Dermis microvascular lymphatic vessel endothelial cell (primary cell): ENCODE measurements at regions not wholly inside any gene's neighbourhood (a gene's known extent, or its start where the extent isn't known, plus 50 kb on each side); places are given as distances from the start of the nearest gene placed in this dataset.
"Not testable (repeated sequence)": the region's sequence is repeated elsewhere in the genome, so short reads cannot be mapped to it uniquely, and the experiment has no call there.

Experiments used
- DNase-seq, 2 donors: peaks; one replicate each; pipeline versions ENCODE4 v3.0.0 to v3.0.0-alpha.2; 2010; ENCODE audit warnings: low read depth in 2 of 2

GRCh38 chr4:33722800-33723516 is 2521.4 kb downstream of the ARAP2 start:
- no peak for DNase-seq

DNA sequence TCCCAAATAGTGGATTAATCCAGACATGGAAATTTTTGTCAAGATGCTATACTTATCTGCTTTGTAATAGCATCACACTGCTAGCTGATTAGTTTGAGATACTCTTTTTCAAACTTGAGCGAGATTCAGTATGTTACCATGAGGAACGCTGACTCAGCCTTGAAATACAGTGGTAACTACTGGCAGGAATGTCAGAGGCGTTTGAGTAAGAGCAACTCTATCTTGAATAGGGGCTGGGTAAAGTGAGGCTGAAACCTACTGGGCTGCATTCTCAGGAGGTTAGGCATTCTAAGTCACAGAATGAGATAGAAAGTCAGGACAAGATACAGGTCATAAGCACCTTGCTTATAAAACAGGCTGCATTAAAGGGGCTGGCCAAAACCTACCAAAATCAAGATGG is 2519.6 kb downstream of the ARAP2 start:
- no peak for DNase-seq

DNA sequence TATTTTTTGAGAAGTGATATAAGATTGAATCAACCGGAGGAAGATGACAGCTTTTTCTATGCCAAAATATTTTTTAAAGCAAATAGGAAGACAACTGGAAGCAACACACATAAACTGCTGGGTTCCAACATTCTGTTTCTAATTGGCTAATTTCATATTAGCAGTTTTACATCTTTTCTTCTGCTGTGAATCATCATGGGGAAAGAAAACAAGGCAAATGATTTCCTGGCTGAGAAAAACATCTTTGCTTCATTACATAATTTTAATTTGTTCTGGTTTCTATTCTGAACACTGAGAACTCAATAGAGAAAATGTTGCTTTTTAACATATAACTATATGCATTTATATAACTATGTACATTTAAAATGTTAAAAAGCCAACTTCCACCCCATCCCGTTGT is 2518.5 kb downstream of the ARAP2 start:
- no peak for DNase-seq

- no peak for DNase-seq
Observed at GRCh38 chr4:33737726-33738125, 2506.6 kb downstream of the ARAP2 start.

DNA sequence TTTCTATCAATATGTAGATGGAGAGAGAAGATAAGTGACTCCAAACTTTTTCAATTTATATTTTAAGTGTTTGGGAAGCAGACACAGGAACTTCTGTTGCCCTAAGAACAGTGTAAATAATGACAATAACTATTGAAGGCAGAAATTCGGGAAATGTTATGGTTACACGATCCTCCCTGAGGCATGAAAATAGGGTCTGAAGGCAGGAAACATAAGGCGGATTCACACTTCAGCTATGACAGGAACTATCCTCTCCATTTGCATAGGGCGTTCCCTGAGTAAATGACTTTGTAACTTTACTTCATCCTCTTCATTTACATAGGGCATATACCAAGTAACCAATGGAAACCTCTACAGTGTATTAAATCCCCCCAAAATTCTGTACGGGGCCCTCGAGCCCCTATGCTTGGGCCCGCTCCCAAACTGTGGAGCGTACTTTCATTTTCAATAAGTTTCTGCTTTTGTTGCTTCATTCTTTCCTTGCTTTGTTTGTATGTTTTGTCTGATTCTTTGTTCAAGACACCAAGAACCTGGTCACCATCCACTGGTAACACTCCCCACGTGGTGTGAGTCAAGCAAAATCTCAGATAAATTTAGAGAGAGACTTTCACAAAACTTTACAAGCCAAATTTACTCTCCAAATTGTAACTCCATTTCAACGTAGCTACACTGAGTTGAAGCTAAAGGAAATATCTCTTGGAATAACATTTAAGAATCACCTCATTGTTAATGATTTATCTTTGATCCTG is 2504.3 kb downstream of the ARAP2 start:
- no peak for DNase-seq

GRCh38 chr4:33740871-33741270 is 2503.4 kb downstream of the ARAP2 start:
- DNase-seq = not testable (repeated sequence)

DNA sequence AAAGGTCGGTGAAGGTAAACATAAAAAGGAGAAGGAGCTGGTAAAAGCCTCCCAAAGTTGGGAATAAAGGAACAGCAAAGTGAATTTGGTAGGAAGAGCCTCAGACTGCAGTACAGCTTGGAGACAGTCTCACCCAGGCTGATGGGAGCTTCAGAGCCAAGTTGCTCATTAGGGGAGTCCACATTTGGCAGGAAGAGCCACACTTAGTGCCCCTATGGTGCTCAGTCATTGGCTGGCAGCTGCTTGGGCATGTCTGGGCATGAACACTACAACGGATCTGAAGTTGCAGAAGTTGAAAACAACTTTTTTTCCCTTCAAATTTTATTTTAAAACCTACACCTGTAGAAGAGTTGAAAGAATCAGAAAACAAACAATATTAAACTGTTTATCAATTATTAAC is 2497.3 kb downstream of the ARAP2 start:
- DNase-seq = no peak

- no peak for DNase-seq
Observed at GRCh38 chr4:33751050-33751449, 2493.3 kb downstream of the ARAP2 start.

GRCh38 chr4:33772582-33772981 is 2471.7 kb downstream of the ARAP2 start:
- no peak for DNase-seq

GRCh38 chr4:33780952-33781791 is 2463.1 kb downstream of the ARAP2 start:
- DNase-seq = no peak

GRCh38 chr4:33785843-33786242 is 2458.5 kb downstream of the ARAP2 start:
- no peak for DNase-seq

- DNase-seq = no peak
Observed at GRCh38 chr4:33802578-33802977, 2441.7 kb downstream of the ARAP2 start.

DNA sequence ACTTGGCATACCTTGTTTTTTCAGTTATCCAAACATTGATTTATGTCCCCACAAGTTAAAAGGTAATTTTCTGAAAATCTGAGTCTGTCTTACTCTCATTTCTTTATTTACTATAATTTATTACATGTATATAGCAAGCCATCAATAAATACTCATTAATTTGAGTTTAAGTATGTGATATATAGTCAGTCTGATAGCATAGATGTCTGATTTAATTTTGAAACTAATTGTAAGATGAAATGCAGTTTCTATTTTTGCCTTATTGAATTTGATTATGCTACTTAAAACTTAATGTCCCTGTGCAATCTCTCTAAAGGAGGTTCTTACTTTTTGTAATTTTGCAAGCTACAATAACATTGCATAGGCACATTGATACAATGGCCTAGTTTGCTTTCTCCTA is 2418.6 kb downstream of the ARAP2 start:
- DNase-seq = no peak

DNA sequence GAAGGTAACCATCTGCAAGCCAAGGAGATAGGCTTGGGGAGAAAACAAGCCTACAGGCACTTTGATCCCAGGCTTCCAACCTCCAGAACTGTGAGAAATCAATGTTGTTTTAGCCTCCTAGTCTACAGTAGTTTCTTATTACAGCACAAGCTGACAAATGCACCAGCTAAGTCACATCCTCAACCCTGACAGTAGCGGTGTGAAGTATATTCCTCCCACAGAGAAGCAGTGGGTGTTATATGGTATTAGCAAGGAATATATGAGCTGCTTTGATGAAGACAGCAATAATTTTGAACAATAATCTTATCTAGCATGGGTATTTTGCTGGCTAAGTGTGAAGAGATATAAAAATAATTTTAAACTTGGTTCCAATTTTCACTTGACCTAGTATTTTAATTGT is 2415.0 kb downstream of the ARAP2 start:
- not testable (repeated sequence) for DNase-seq

- no peak for DNase-seq
Observed at GRCh38 chr4:33831442-33832066, 2412.8 kb downstream of the ARAP2 start.

- not testable (repeated sequence) for DNase-seq
Observed at GRCh38 chr4:33835764-33836163, 2408.6 kb downstream of the ARAP2 start.

GRCh38 chr4:33837043-33837838 is 2407.1 kb downstream of the ARAP2 start:
- DNase-seq = no peak

DNA sequence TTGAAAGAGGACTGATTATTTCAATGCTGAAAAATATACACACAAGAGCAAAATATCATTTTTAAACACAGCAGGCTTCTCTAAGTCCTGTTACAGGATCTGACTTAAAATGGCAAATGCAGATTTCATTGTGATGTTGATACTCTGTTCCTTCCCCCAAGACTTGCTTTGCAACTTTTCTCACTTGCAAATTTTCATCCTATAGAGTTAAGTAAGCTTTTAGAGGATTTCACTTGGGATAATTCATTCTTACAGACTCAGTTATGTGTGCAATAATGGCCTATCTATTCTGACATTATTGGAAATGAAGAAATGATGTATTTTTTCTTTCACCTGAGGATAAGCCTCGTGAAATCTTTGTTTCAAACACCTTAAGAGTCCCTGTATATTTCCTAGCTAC is 2403.2 kb downstream of the ARAP2 start:
- DNase-seq = no peak

DNA sequence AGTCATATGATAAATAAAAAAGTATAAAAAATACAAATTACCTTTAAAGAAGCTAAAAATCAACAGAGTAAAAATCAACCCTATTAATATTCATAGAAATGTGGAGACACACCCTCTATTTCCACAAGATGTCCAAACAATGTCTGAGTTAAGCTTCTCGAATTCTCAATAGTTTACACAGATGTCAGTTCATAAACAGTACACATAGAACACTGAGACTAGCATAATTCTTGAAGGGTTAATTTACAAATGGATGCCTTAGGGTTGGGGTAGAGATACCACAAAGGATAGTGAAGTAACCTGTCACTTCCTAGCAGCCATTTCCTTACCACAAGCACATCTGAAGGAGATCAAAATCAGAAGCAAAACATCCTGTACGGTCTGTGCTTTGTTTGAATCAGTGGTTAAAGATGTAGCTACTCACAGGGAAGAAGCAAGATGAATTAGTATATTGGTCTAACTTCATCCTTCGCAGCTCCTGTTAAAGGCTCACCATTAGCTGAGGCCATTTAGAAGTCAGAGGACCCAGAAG is 2393.9 kb downstream of the ARAP2 start:
- no peak for DNase-seq

DNA sequence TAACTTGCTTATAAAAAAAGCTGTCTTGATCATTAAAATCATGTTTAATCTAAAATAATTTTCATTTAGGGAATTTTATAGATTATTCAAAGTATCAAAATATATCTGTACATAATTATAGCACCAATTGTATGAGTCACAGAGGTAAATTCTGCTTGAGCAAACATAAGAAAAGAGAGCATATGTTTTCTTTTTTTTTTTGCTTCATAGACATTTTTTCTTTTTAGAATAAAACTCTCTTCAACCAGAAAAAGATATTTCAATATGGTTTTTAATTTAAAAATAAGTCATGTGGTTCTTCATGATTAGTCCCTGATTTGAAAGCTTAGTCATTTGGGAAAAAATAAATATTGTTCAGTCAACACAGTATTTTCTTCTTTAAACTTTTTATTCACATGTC is 2390.6 kb downstream of the ARAP2 start:
- DNase-seq = not testable (repeated sequence)
